ENCODE measurements at regions not wholly inside any gene's neighbourhood (a gene's known extent, or its start where the extent isn't known, plus 50 kb on each side); places are given as distances from the start of the nearest gene placed in this dataset.

GRCh38 chr6:41404182-41404845, 68.9 kb downstream of the NCR2 start:
- H3K9me3 ChIP-seq (ENCODE audit: control insufficient read depth, low read length): no peaks in the 10 kb centered on the region
- ATAC-seq (no peak), DNase-seq (no peak)
- no peak overlapping the region for H3K4me3 ChIP-seq (ENCODE audit: low read length)
- intact Hi-C loops (cut with DNase I): no loop called here
- H3K27me3 ChIP-seq (ENCODE audit: control insufficient read depth, insufficient read depth): no peaks in the 10 kb centered on the region
- H3K27ac ChIP-seq (ENCODE audit: low read length): no peak overlapping the region
- no peaks in the 10 kb centered on the region for H3K4me1 ChIP-seq (ENCODE audit: control insufficient read depth, insufficient read depth, low read length)
- WGBS: 60% methylated on average over 5 of the region's 5 CpGs

DNA sequence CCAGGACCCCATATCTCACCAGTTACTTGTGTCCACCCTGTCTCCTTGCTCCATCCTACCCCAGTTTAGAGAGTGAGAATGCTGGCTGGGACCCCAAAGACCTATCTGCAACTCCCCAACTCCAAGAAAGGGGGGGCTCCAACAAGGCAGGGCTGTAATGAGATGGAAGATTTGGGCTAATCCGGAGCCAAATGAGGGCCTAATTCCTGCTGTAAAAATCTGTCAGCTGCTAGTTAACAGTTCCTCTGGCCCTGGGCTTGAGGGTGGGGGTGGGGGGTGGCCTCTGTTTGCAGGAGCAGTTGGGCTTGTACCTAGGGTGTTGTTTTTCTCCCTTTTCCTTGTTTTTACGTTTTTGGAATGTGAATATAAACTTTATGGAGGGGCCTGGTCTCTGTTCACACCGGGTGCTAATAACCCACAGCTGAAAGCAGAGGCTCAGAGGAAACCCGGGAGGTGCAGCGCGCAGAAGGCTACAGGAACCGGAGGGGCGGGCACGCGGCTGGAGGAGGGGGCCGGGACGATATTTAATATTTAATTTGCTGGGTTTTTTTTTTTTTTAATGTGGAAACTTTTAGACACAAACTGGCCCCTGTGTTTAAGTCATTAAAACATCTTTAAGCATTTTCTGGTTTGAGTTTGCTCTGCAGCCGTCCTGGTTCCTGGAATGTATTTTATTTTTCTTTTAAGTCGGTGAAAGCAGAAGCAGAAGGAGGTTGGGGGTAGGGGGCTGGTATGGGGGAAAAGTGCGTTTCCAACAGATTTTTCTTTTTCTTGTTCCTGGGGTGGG, 70.7 kb downstream of the NCR2 start:
- H3K27me3 ChIP-seq (ENCODE audit: control insufficient read depth, insufficient read depth): no peaks in the 10 kb centered on the region
- intact Hi-C loops (cut with DNase I): no loop called here
- 55% methylated on average over 15 of the region's 15 CpGs for WGBS
- no peak overlapping the region for H3K4me3 ChIP-seq (ENCODE audit: low read length)
- H3K4me1 ChIP-seq (ENCODE audit: control insufficient read depth, insufficient read depth, low read length): no peaks in the 10 kb centered on the region
- no peak overlapping the region for H3K27ac ChIP-seq (ENCODE audit: low read length)
- no peak for ATAC-seq
- DNase-seq: no peak
- H3K9me3 ChIP-seq (ENCODE audit: control insufficient read depth, low read length): no peaks in the 10 kb centered on the region

- no peak overlapping the region for H3K4me3 ChIP-seq (ENCODE audit: low read length)
- H3K27me3 ChIP-seq (ENCODE audit: control insufficient read depth, insufficient read depth): no peaks in the 10 kb centered on the region
- intact Hi-C loops (cut with DNase I): no loop called here
- DNase-seq: peak; percentile 34 to 75 (median 75)
- no peaks in the 10 kb centered on the region for H3K4me1 ChIP-seq (ENCODE audit: control insufficient read depth, insufficient read depth, low read length)
- no peaks in the 10 kb centered on the region for H3K9me3 ChIP-seq (ENCODE audit: control insufficient read depth, low read length)
- H3K27ac ChIP-seq (ENCODE audit: low read length): no peak overlapping the region
- WGBS: 42% methylated on average over 63 of the region's 63 CpGs
- peak; percentile 66 to 71 for ATAC-seq
Measured at GRCh38 chr6:41406728-41407489, 71.5 kb downstream of the NCR2 start.

GRCh38 chr6:41408576-41408975, 73.2 kb downstream of the NCR2 start:
- Histone ChIP-seq H3K27ac (ENCODE audit: low read length) (no peak overlapping the region), H3K4me3 (ENCODE audit: low read length) (no peak overlapping the region), H3K9me3 (ENCODE audit: control insufficient read depth, low read length) (no peaks in the 10 kb centered on the region), H3K4me1 (ENCODE audit: control insufficient read depth, insufficient read depth, low read length) (no peaks in the 10 kb centered on the region), H3K27me3 (ENCODE audit: control insufficient read depth, insufficient read depth) (no peaks in the 10 kb centered on the region)
- ATAC-seq (no peak), DNase-seq (no peak)
- intact Hi-C loops (cut with DNase I): no loop called here
- 47% methylated on average over 20 of the region's 20 CpGs for WGBS

- Histone ChIP-seq H3K27ac (ENCODE audit: low read length) (no peak overlapping the region), H3K9me3 (ENCODE audit: control insufficient read depth, low read length) (no peaks in the 10 kb centered on the region), H3K4me3 (ENCODE audit: low read length) (no peak overlapping the region), H3K27me3 (ENCODE audit: control insufficient read depth, insufficient read depth) (no peaks in the 10 kb centered on the region), H3K4me1 (ENCODE audit: control insufficient read depth, insufficient read depth, low read length) (no peaks in the 10 kb centered on the region)
- ATAC-seq: no peak
- no peak for DNase-seq
- WGBS: 51% methylated on average over 29 of the region's 29 CpGs
- intact Hi-C loops (cut with DNase I): no loop called here
Measured at GRCh38 chr6:41408982-41409381, 73.6 kb downstream of the NCR2 start.

DNA sequence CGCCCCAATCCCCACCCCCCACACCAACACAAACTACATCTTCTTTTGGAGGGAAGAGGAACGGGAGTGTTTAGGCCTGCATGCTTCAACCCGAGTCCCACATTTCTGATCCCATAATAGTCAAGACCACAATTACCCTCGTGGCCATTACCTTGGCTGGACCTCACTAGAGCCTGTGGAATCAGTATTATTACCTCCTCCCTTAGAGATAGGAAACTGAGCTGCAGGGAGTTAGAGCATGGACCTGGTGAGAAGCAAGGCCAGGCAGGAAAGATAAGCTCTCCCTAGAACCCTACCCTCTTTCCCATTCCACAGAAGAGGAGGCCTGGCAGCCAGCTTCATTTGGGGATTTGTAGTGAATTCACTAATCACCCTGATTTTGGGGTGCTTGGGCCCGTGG, 74.1 kb downstream of the NCR2 start:
- H3K4me1 ChIP-seq (ENCODE audit: control insufficient read depth, insufficient read depth, low read length): no peaks in the 10 kb centered on the region
- WGBS: 76% methylated on average over 5 of the region's 5 CpGs
- no peak for DNase-seq

GRCh38 chr6:41411961-41412360, 76.6 kb downstream of the NCR2 start:
- ATAC-seq (no peak), DNase-seq (no peak)
- Histone ChIP-seq H3K9me3 (ENCODE audit: control insufficient read depth, low read length) (no peaks in the 10 kb centered on the region), H3K27me3 (ENCODE audit: control insufficient read depth, insufficient read depth) (no peaks in the 10 kb centered on the region), H3K27ac (ENCODE audit: low read length) (no peak overlapping the region), H3K4me3 (ENCODE audit: low read length) (no peak overlapping the region), H3K4me1 (ENCODE audit: control insufficient read depth, insufficient read depth, low read length) (no peaks in the 10 kb centered on the region)
- intact Hi-C loops (cut with DNase I): no loop called here
- WGBS: 88% methylated on average over 5 of the region's 5 CpGs

More for the DNA sequence above, 74.1 kb downstream of the NCR2 start:
- H3K27ac ChIP-seq (ENCODE audit: low read length): no peak overlapping the region
- intact Hi-C loops (cut with DNase I): no loop called here
- no peaks in the 10 kb centered on the region for H3K9me3 ChIP-seq (ENCODE audit: control insufficient read depth, low read length)
- no peak for ATAC-seq
- H3K4me3 ChIP-seq (ENCODE audit: low read length): no peak overlapping the region
- no peaks in the 10 kb centered on the region for H3K27me3 ChIP-seq (ENCODE audit: control insufficient read depth, insufficient read depth)

GRCh38 chr6:41413250-41413649, 77.8 kb downstream of the NCR2 start:
- 42% methylated on average over 11 of the region's 11 CpGs for WGBS
- ATAC-seq (peak in 1 of 2 donors; percentile 28), DNase-seq (peak in 2 of 3 donors; percentile 55 to 71)
- Histone ChIP-seq H3K9me3 (ENCODE audit: control insufficient read depth, low read length) (no peaks in the 10 kb centered on the region), H3K4me1 (ENCODE audit: control insufficient read depth, insufficient read depth, low read length) (no peaks in the 10 kb centered on the region), H3K27ac (ENCODE audit: low read length) (no peak overlapping the region), H3K27me3 (ENCODE audit: control insufficient read depth, insufficient read depth) (no peaks in the 10 kb centered on the region), H3K4me3 (ENCODE audit: low read length) (no peak overlapping the region)
- intact Hi-C loops (cut with DNase I): no loop called here

- Histone ChIP-seq H3K27ac (ENCODE audit: low read length) (no peak overlapping the region), H3K27me3 (ENCODE audit: control insufficient read depth, insufficient read depth) (no peaks in the 10 kb centered on the region), H3K4me3 (ENCODE audit: low read length) (no peak overlapping the region), H3K9me3 (ENCODE audit: control insufficient read depth, low read length) (peaks cover 2% of the 10 kb centered on the region), H3K4me1 (ENCODE audit: control insufficient read depth, insufficient read depth, low read length) (no peaks in the 10 kb centered on the region)
- ATAC-seq: no peak
- intact Hi-C loops (cut with DNase I): no loop called here
- no peak for DNase-seq
- WGBS: 47% methylated on average over 6 of the region's 6 CpGs
Measured at GRCh38 chr6:41416501-41416837, 81.1 kb downstream of the NCR2 start.

- H3K27ac ChIP-seq (ENCODE audit: low read length): no peak overlapping the region
- WGBS: 76% methylated on average over 2 of the region's 2 CpGs
- H3K4me3 ChIP-seq (ENCODE audit: low read length): no peak overlapping the region
- intact Hi-C loops (cut with DNase I): no loop called here
- DNase-seq (no peak), ATAC-seq (no peak)
- H3K4me1 ChIP-seq (ENCODE audit: control insufficient read depth, insufficient read depth, low read length): no peaks in the 10 kb centered on the region
- H3K9me3 ChIP-seq (ENCODE audit: control insufficient read depth, low read length): peaks cover 2% of the 10 kb centered on the region
- H3K27me3 ChIP-seq (ENCODE audit: control insufficient read depth, insufficient read depth): no peaks in the 10 kb centered on the region
Measured at GRCh38 chr6:41418741-41419140, 83.3 kb downstream of the NCR2 start.

GRCh38 chr6:41419385-41419784, 84.0 kb downstream of the NCR2 start:
- intact Hi-C loops (cut with DNase I): no loop called here
- ATAC-seq (no peak), DNase-seq (no peak)
- Histone ChIP-seq H3K4me3 (ENCODE audit: low read length) (no peak overlapping the region), H3K27me3 (ENCODE audit: control insufficient read depth, insufficient read depth) (no peaks in the 10 kb centered on the region), H3K4me1 (ENCODE audit: control insufficient read depth, insufficient read depth, low read length) (no peaks in the 10 kb centered on the region), H3K27ac (ENCODE audit: low read length) (no peak overlapping the region), H3K9me3 (ENCODE audit: control insufficient read depth, low read length) (peaks cover 2% of the 10 kb centered on the region)
- 87% methylated on average over 3 of the region's 3 CpGs for WGBS
